GM21381 (cell line): ENCODE measurements at regions not wholly inside any gene's neighbourhood (a gene's known extent, or its start where the extent isn't known, plus 50 kb on each side); places are given as distances from the start of the nearest gene placed in this dataset.

Experiments used
- ATAC-seq: cut with Tn5 transposase; IDR thresholded peaks from one replicate; pipeline ENCODE4 v1.9.1; 2021; ENCODE audit warnings: mild to moderate bottlenecking, moderate library complexity; ENCODE audit not compliant: unreplicated experiment

GRCh38 chr12:84741692-84742091, 170.9 kb downstream of the SLC6A15 start:
- no peak for ATAC-seq

- ATAC-seq = no peak
These were observed 171.6 kb downstream of the SLC6A15 start for GRCh38 chr12:84741031-84741430.

- no peak for ATAC-seq
These were observed 172.0 kb downstream of the SLC6A15 start for GRCh38 chr12:84740602-84741001.

GRCh38 chr12:84738481-84738972, 174.1 kb downstream of the SLC6A15 start:
- no peak for ATAC-seq

GRCh38 chr12:84732828-84733340, 179.7 kb downstream of the SLC6A15 start:
- no peak for ATAC-seq

- ATAC-seq = no peak
These were observed 181.9 kb downstream of the SLC6A15 start for GRCh38 chr12:84730561-84731162.

- ATAC-seq = no peak
These were observed 184.6 kb downstream of the SLC6A15 start for GRCh38 chr12:84727961-84728360.

GRCh38 chr12:84726780-84727179, 185.8 kb downstream of the SLC6A15 start:
- ATAC-seq = no peak

- no peak for ATAC-seq
These were observed 188.6 kb downstream of the SLC6A15 start for GRCh38 chr12:84723988-84724387.

- ATAC-seq = no peak
These were observed 192.6 kb downstream of the SLC6A15 start for GRCh38 chr12:84719997-84720396.

- ATAC-seq = no peak
These were observed 193.7 kb downstream of the SLC6A15 start for GRCh38 chr12:84718906-84719305.

GRCh38 chr12:84712747-84713146, 199.9 kb downstream of the SLC6A15 start:
- ATAC-seq = no peak

- no peak for ATAC-seq
These were observed 206.2 kb downstream of the SLC6A15 start for GRCh38 chr12:84706374-84706773.

GRCh38 chr12:84704856-84705255, 207.7 kb downstream of the SLC6A15 start:
- ATAC-seq = no peak

GRCh38 chr12:84702001-84702400, 210.6 kb downstream of the SLC6A15 start:
- ATAC-seq = no peak

- no peak for ATAC-seq
These were observed 211.6 kb downstream of the SLC6A15 start for GRCh38 chr12:84701041-84701440.

GRCh38 chr12:84698576-84699333, 213.8 kb downstream of the SLC6A15 start:
- ATAC-seq = no peak

GRCh38 chr12:84696908-84697540, 215.6 kb downstream of the SLC6A15 start:
- ATAC-seq = no peak

GRCh38 chr12:84696281-84696680, 216.3 kb downstream of the SLC6A15 start:
- no peak for ATAC-seq

- ATAC-seq = no peak
These were observed 218.5 kb downstream of the SLC6A15 start for GRCh38 chr12:84694116-84694515.

- no peak for ATAC-seq
These were observed 220.5 kb downstream of the SLC6A15 start for GRCh38 chr12:84692071-84692470.

GRCh38 chr12:84691266-84691665, 221.3 kb downstream of the SLC6A15 start:
- no peak for ATAC-seq
